ENCODE measurements at regions not wholly inside any gene's neighbourhood (a gene's known extent, or its start where the extent isn't known, plus 50 kb on each side); places are given as distances from the start of the nearest gene placed in this dataset.

DNA sequence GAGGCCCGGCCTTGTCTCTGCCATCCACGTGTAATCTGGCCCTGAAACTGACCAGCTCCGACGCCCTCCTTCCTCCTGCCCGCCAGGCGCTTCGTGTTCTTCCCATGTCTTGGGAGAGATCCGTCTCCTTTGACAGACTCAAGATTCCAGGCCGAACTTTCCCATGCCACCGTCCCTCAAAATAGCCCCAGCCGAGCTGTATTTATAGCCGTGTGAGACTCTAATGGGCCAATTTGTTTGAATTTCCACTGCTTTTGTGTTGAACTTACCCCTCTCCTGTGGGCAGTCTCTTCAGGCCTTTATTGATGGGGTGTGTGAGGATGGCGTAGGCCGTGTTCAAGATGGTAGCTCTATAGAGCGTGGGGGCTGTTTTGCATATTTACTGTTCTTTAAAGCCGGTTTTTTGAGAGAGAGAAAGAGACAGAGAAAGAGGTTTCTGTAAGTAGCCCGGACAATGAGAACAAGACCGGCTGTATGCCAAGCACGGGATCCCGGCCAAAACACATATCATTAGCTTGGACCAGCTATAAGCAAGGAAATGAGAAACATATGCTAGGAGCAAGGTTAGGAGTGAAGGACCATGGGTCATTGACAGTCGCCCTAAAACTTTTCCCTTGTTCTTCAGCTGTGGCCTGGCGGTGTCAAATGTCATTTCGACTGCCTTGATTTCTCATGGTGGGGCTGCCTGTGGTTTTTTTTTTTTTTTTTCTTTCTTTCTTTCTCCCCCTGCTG lies 124.5 kb upstream of the ZFHX3 start:
- peak in 15 of 56 donors; percentile 2 to 57 (median 9) for DNase-seq

GRCh38 chr16:73171901-73172240 lies 123.9 kb upstream of the ZFHX3 start:
- no peak for DNase-seq

- DNase-seq: no peak
Observed at GRCh38 chr16:73171380-73171779, 123.5 kb upstream of the ZFHX3 start.

DNA sequence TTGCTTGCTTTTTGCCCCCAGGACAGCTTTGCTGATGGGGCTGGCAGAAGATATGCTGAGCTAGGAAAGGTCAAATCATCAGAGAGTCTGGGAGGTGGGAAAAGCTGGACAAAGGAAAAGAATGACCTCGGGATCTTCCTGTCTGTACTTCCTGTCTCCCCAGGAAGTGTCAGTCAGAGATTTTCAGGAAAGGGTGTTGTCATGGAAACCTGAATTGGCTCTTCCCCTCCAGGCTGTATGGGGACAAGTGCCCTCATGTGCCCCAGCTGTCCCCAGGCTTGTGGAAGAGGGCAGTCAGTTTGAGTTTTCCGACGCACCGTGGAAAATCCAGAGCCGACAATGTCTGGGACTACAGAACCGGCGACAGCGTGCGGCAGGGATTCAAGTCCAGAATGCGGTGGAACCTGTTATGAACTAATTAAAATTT lies 122.7 kb upstream of the ZFHX3 start:
- no peak for DNase-seq

GRCh38 chr16:73166947-73167550 lies 119.1 kb upstream of the ZFHX3 start:
- DNase-seq: no peak

DNA sequence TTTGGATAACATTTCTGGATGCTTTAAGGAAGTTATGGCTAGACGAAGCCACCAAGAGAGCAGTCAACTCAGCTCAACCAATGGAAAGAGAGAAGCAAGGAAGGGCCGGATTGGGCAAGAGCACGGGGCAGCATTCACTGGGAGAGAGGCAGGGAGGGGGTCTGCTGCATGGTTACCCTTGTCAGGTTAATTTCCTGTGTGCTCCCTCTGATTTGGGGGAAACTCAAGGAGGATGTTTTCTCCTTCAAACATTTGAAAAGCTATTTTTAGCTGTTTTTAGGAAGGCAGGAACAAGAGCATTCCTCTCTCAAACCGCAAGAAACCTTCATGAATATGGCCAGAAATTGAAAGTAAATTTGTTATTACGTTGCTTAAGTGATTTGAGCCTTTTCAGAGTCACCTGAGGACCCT lies 118.5 kb upstream of the ZFHX3 start:
- peak in 2 of 56 donors; percentile 3 to 11 for DNase-seq

DNA sequence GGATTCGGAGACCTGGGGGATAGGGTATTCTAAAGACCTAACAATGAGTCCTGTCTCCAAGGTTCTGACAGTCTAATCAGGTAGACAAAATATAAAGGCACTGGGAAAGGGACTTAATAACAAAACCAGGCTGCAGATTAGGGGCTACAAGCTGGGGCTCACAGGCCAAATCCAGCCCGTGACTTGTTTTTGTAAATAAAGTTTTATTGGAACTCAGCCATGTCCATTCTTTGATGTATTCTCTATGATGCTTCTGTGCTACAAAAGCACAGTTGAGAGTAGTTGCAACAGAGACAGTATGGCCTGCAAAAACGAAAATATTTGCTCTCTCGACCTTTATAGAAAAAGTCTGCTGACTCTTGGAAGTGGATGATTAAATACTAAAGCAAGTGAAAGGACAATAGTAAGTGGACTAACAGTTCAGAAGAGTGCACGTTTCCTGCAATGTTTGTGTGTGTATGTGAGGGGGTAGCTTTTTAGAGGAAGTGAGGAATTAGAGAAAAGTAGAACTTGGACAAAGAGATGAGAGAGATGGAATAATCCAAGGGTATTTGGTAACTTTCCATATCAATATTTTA lies 115.4 kb upstream of the ZFHX3 start:
- no peak for DNase-seq

DNA sequence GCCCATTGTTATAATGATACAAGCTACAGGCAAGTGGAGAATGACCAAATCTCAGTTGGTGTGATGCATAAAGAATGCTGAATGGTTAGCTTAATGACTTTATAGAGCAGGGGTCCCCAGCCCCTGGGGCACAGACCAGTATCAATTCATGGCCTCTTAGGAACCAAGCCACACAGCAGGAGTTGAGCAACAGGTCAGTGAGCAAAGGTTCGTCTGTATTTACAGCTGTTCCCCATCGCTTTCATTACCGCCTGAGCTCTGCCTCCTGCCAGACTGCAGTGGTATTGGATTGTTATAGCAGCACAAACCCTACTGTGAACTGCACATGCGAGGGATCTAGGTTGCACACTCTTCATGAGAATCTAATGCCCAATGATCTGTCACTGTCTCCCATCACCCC lies 114.0 kb upstream of the ZFHX3 start:
- no peak for DNase-seq

DNA sequence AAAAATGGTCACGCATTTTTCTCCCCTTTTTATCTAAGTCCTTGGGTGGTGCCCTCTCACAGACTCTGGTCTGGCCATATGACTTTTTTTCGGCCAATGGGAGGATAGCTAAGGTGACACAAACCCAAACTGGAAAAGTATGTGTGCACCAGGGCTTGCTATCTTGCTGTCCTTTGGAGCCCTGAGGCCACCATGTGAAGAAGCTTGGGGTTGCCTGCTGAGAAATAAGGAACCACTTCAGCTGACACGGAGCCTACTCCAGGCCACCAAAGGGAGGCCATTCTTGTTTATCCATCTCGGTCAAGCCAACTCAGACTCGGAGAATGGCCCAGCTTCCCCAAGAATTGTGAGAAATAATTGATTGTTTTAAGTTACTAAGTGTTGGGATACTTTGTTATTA lies 111.4 kb upstream of the ZFHX3 start:
- DNase-seq: no peak

GRCh38 chr16:73157861-73158260 lies 109.9 kb upstream of the ZFHX3 start:
- no peak for DNase-seq

- peak in 27 of 56 donors; percentile 2 to 66 (median 26) for DNase-seq
Observed at GRCh38 chr16:73154063-73154870, 106.3 kb upstream of the ZFHX3 start.

GRCh38 chr16:73152386-73153125 lies 104.6 kb upstream of the ZFHX3 start:
- no peak for DNase-seq

DNA sequence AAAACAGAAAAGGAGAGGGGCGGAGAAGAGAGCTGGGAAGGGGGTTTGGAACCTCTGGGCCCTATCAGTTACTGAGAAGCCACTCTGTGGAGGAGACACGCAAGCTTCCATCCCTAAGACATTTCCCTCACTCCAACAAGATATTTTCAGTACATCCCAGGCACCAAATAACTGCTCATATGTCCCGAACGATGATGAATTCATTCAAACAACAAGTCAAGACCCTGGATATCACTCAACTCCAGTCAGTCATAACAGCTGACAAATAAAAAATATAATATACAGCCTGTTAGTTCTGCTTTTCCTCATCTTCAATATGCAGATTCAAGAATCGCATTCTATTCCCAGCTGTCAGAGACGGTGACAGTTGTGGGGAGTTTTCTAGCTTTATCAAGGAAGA lies 104.0 kb upstream of the ZFHX3 start:
- no peak for DNase-seq

DNA sequence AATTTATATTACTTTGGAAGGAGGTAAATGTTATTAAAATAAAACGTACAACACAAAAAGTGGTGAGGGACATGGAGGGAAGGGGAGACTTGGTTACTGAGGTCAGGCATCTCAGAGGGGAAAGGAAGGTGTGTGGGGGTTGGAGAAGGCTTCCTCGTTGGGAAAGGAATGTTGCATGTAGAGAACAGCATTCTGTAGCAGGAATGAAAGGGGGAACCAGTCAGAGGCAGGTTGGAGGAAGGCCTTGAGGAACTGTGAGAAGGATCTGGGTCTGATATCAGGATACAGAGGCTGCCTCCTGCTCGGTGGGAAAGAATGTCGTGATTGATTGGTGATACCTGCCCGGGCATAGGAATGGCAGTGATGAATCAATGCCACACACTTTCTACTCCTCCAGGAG lies 103.3 kb upstream of the ZFHX3 start:
- DNase-seq: no peak

DNA sequence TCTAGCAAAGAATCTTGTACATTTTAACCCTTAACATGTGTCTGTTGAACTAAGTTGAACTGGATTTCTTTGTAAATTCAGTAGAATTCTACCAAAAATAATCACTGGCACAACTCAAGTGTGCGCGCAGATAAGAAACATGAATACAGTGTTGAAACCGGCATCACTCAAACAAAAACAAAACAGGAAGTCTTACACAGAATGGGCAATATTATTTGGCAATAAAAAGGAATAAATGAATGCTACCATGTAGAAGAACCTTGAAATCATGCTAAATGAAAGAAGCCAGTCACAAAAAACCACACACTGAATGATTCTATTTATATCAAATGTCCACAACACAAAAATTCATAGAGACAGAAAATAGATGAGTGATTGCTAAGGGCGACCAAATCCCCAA lies 102.9 kb upstream of the ZFHX3 start:
- DNase-seq: no peak

DNA sequence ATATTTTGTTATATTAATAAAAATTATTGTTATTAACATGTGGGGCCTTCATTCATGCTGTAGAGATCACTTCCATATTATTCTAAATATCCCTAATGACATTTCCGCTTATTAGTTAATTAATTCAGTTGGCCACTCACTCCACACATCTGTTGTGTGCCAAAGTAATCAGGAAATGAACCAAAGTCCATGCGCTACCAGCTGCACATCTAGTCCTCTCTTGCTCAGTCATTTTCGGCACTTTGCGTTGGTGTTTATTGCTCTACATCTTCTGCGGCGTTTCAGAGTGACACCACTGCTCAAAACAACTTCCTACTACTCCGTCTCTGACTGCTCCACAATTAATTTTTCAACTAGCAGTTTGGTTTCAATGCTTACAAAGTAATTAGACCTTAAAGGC lies 101.4 kb upstream of the ZFHX3 start:
- DNase-seq: no peak

DNA sequence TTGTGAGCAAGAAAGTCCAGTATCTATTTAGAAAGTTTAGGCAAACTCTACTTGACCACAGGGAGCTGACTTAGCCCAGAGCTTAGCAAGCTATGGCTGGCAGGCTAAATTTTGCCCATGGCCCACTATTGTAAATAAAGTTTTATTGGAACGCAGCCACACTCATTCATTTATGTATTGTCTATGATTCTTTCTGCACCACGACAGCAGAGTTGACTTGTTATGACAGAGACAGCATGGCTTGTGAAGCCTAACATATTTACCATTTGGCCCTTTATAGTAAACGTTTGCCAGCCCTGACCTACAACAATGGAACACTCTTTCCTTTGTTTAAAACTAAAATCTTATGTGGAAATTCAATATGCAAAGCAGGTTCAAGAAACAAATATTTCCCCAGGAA lies 100.0 kb upstream of the ZFHX3 start:
- DNase-seq: no peak

GRCh38 chr16:73145166-73145880 lies 97.4 kb upstream of the ZFHX3 start:
- DNase-seq: no peak

DNA sequence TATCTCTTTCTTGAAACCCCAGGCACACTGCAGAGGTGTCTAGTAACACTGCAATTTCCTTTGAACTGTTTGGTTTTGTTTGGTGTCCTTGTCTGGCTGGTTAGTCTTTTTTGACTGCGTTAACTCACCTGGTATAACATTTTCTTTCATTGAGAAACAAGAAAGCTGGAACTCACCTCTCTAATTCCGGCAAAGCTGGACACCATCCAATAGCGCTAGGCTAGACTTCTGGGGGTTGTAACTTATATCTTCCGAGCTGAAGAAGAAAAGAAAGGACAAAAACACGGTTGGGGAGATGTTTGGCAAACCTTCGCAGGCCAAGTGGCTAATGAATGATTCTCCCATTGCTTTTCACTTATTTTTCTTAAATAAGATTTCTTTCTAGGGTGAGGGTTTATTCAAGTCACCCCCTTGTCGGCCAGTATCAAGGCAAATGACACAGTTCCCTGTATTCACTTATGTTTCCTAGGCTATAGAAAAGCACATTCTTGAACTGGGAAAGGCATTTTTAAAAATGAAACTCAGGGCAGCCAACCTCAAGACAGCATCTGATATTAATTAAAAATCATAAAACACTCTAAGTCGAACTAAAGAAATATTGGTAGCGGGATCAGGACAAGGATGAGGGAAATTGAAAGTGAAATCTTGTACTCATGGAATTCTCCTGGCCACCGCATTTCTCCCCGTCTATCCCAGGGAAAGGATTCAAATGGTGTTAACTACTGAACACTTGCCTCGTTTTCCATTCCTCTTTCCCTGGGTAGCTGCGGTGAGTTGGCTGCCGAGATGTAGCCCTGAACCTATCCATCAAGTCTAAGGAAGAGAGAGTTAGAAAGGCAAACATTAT lies 95.9 kb upstream of the ZFHX3 start:
- no peak for DNase-seq

GRCh38 chr16:73143002-73143401 lies 95.1 kb upstream of the ZFHX3 start:
- no peak for DNase-seq

Data from nucleus accumbens (tissue), 56 donors.